HEK293 (cell line): ENCODE measurements at regions not wholly inside any gene's neighbourhood (a gene's known extent, or its start where the extent isn't known, plus 50 kb on each side); places are given as distances from the start of the nearest gene placed in this dataset.
A peak's percentile ranks its signal among the peaks of the same experiment; 100 is the strongest.

Experiments used
- CTCF ChIA-PET: fragments of 350-600 bp; formaldehyde crosslinking; extraction: SDS; loops from one replicate; lab custom pipeline; 2021; ENCODE audit warnings: antibody characterized with exemption; lab: Yijun Ruan, JAX
- POLR2A ChIA-PET: fragments of 300-600 bp; formaldehyde crosslinking; extraction: SDS; loops from one replicate; lab custom pipeline; 2020; ENCODE audit warnings: antibody characterized with exemption, inconsistent platforms; lab: Yijun Ruan, JAX
- H3K27ac ChIP-seq: fragments of 200-500 bp; sonication (Bioruptor generic); 2 replicates; pipeline ENCODE4 v1.5.1; 2014; ENCODE audit warnings: low read depth, low read length, control low read depth, inconsistent platforms; ENCODE audit errors: extremely low read depth
- H3K36me3 ChIP-seq, 2 experiments: fragments of 200-500 bp in 1 of 2; sonication (Bioruptor generic) in 1 of 2; 1 replicate in 1 of 2; 2 replicates in 1 of 2; pipeline ENCODE4 v1.5.1; 2014 to 2017; ENCODE audit warnings: inconsistent platforms in 2 of 2, low read length in 2 of 2; ENCODE audit not compliant: control insufficient read depth in 2 of 2, insufficient read depth in 1 of 2
- H3K4me1 ChIP-seq: fragments of 200-500 bp; sonication (Bioruptor generic); 2 replicates; pipeline ENCODE4 v1.5.1; 2014; ENCODE audit warnings: mild to moderate bottlenecking, low read length, inconsistent platforms; ENCODE audit not compliant: control insufficient read depth, insufficient read depth
- H3K4me3 ChIP-seq: 2 replicates; pipeline ENCODE4 v1.5.1; 2011; ENCODE audit warnings: low read depth, mild to moderate bottlenecking, control low read depth, low read length, moderate library complexity
- H3K9me3 ChIP-seq: fragments of 200-500 bp; sonication (Bioruptor generic); 2 replicates; pipeline ENCODE4 v1.5.1; 2014; ENCODE audit warnings: low read depth, low read length, inconsistent platforms; ENCODE audit not compliant: control insufficient read depth, insufficient read depth
- BCL11A ChIP-seq: fragments of 450-650 bp; formaldehyde crosslinking; IDR thresholded peaks from 2 replicates; pipeline ENCODE4 v1.5.1; 2016; ENCODE audit warnings: low read depth, missing biosample characterization, missing genetic modification characterization
- FEZF1 ChIP-seq: fragments of 450-650 bp; formaldehyde crosslinking; IDR thresholded peaks from 2 replicates; pipeline ENCODE4 v1.5.1; 2016; ENCODE audit warnings: missing biosample characterization, missing genetic modification characterization
- KLF10 ChIP-seq: fragments of 450-650 bp; IDR thresholded peaks from 2 replicates; pipeline ENCODE4 v1.5.1; 2018; ENCODE audit warnings: missing biosample characterization, mild to moderate bottlenecking, missing genetic modification characterization
- MZF1 ChIP-seq: fragments of 450-650 bp; formaldehyde crosslinking; IDR thresholded peaks from 2 replicates; pipeline ENCODE4 v1.5.1; 2017; ENCODE audit warnings: missing biosample characterization, missing genetic modification characterization, borderline replicate concordance
- OVOL3 ChIP-seq: fragments of 450-650 bp; formaldehyde crosslinking; IDR thresholded peaks from 2 replicates; pipeline ENCODE4 v1.5.1; 2016; ENCODE audit warnings: missing biosample characterization, missing genetic modification characterization
- ZIC2 ChIP-seq: fragments of 450-650 bp; formaldehyde crosslinking; IDR thresholded peaks from 2 replicates; pipeline ENCODE4 v1.5.1; 2016; ENCODE audit warnings: missing biosample characterization, missing genetic modification characterization
- ZNF157 ChIP-seq: fragments of 450-650 bp; formaldehyde crosslinking; IDR thresholded peaks from 2 replicates; pipeline ENCODE4 v1.5.1; 2016; ENCODE audit warnings: missing biosample characterization, missing genetic modification characterization
- ZNF174 ChIP-seq: fragments of 450-650 bp; formaldehyde crosslinking; IDR thresholded peaks from 2 replicates; pipeline ENCODE4 v1.5.0; 2017; ENCODE audit warnings: missing biosample characterization, mild to moderate bottlenecking, missing genetic modification characterization
- ZNF211 ChIP-seq: fragments of 450-650 bp; formaldehyde crosslinking; IDR thresholded peaks from 2 replicates; pipeline ENCODE4 v1.5.1; 2016; ENCODE audit warnings: low read depth, missing biosample characterization, missing genetic modification characterization
- ZNF23 ChIP-seq: fragments of 450-650 bp; formaldehyde crosslinking; IDR thresholded peaks from 2 replicates; pipeline ENCODE4 v1.5.1; 2016; ENCODE audit warnings: missing biosample characterization, missing genetic modification characterization, borderline replicate concordance
- ZNF302 ChIP-seq: fragments of 450-650 bp; formaldehyde crosslinking; IDR thresholded peaks from 2 replicates; pipeline ENCODE4 v1.5.1; 2016; ENCODE audit warnings: missing biosample characterization, missing genetic modification characterization, low read depth
- ZNF596 ChIP-seq: fragments of 450-650 bp; IDR thresholded peaks from 2 replicates; pipeline ENCODE4 v1.5.0; 2018; ENCODE audit warnings: missing biosample characterization, mild to moderate bottlenecking, missing genetic modification characterization, moderate library complexity
- ZNF621 ChIP-seq: fragments of 450-650 bp; formaldehyde crosslinking; IDR thresholded peaks from 2 replicates; pipeline ENCODE4 v1.5.1; 2017; ENCODE audit warnings: missing biosample characterization, missing genetic modification characterization
- ZNF76 ChIP-seq: fragments of 450-650 bp; formaldehyde crosslinking; IDR thresholded peaks from 2 replicates; pipeline ENCODE4; 2016; ENCODE audit warnings: low read depth, missing biosample characterization, missing genetic modification characterization, borderline replicate concordance
- TF ChIP-seq, protein P1 (sequence below): fragments of 450-650 bp; formaldehyde crosslinking; IDR thresholded peaks from 2 replicates; pipeline ENCODE4 v1.5.1; 2016; ENCODE audit warnings: missing biosample characterization, missing genetic modification characterization, low read depth
- TF ChIP-seq, protein P2 (sequence below): fragments of 450-650 bp; formaldehyde crosslinking; IDR thresholded peaks from 2 replicates; pipeline ENCODE4 v1.5.1; 2016; ENCODE audit warnings: missing biosample characterization, missing genetic modification characterization
- TF ChIP-seq, protein P3 (sequence below): fragments of 450-650 bp; formaldehyde crosslinking; IDR thresholded peaks from 2 replicates; pipeline ENCODE4 v1.5.1; 2016; ENCODE audit warnings: missing biosample characterization, missing genetic modification characterization

DNA sequence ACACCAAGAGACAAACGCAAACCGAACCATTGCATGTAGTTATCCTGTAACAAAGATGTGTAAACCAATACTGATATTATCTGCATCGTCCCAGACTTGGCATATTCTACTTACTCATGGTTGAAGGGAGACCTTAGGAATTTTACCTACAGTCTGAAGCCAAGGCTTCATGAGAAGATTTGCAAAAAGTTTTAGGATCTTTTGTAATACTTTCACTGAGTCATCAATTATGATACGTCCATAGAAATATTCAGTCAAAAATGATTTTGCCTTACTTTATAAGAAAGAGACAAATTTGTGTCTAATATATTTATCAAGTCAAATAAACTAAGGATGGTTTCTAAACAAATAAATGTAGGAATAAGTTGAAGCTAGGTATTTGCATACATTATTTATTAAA lies 1176.1 kb upstream of the ADGRL2 start:
- TF ChIP-seq, protein P1, sequence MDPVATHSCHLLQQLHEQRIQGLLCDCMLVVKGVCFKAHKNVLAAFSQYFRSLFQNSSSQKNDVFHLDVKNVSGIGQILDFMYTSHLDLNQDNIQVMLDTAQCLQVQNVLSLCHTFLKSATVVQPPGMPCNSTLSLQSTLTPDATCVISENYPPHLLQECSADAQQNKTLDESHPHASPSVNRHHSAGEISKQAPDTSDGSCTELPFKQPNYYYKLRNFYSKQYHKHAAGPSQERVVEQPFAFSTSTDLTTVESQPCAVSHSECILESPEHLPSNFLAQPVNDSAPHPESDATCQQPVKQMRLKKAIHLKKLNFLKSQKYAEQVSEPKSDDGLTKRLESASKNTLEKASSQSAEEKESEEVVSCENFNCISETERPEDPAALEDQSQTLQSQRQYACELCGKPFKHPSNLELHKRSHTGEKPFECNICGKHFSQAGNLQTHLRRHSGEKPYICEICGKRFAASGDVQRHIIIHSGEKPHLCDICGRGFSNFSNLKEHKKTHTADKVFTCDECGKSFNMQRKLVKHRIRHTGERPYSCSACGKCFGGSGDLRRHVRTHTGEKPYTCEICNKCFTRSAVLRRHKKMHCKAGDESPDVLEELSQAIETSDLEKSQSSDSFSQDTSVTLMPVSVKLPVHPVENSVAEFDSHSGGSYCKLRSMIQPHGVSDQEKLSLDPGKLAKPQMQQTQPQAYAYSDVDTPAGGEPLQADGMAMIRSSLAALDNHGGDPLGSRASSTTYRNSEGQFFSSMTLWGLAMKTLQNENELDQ (tag by site-specific recombination): no peak
- TF ChIP-seq OVOL3 (tag by site-specific recombination) (no peak), BCL11A (no peak), ZNF174 (tag by site-specific recombination) (no peak), ZNF23 (tag by site-specific recombination) (no peak), ZNF76 (tag by site-specific recombination) (no peak)
- TF ChIP-seq, protein P2, sequence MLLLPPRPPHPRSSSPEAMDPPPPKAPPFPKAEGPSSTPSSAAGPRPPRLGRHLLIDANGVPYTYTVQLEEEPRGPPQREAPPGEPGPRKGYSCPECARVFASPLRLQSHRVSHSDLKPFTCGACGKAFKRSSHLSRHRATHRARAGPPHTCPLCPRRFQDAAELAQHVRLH (tag by site-specific recombination): no peak
- ChIA-PET POLR2A (no interaction called here), CTCF (no interaction called here)
- Histone ChIP-seq H3K36me3 (no peaks in the 10 kb centered on the region), H3K9me3 (no peaks in the 10 kb centered on the region), H3K4me3 (no peak overlapping the region), H3K27ac (no peak overlapping the region), H3K4me1 (no peaks in the 10 kb centered on the region)

DNA sequence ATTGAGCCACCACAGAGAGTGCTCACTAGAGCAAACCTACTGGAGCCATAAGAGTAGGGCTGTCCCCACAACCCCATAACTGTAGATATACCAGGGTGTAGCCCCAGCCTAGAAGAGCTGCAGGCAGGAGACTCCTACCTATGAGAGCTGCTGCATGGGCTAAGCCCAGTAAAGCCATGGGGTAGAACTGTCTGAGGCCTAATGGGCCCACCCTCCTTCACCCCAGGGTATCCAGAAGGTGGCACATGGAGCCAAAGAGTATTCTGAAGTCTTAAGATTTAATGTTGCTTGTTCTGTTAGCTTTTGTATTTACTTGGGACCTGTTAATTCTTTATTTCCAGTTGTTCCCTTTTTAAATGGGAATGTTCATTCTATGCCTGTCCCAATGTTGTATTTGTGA lies 1193.7 kb upstream of the ADGRL2 start:
- H3K4me1 ChIP-seq: no peaks in the 10 kb centered on the region

DNA sequence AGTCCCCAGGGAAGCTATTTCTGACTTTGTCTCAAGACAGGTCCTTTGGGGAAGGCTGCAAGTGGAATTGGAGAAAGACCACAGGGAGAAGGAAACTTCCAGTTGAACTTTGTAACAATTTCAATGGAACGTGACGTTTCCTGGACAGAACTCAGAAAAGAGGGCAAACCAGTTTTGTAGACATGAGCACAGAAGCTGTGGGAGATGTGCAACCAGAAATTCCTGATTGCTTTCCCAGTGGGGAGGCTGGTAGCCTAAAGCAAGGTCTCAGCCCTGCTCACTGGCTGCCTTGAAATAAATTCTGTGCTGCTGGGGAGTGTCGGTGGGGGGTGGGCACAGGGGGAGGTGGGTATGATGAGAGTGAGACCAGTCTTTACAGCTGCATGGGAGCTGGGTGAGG lies 1206.7 kb upstream of the ADGRL2 start:
- Histone ChIP-seq H3K4me3 (no peak overlapping the region), H3K27ac (no peak overlapping the region), H3K9me3 (no peaks in the 10 kb centered on the region), H3K36me3 (no peaks in the 10 kb centered on the region), H3K4me1 (no peaks in the 10 kb centered on the region)
- TF ChIP-seq ZIC2 (tag by site-specific recombination) (peak; percentile 28; the same call in 1 of the 2 replicates), ZNF302 (tag by site-specific recombination) (no peak)
- POLR2A ChIA-PET: no interaction called here
- CTCF ChIA-PET: interaction anchor here (0.7 kb wide), 1 partner anchor 441 kb away, joined by 3 read pairs; no protein-coding TSS in a partner anchor

More for the DNA sequence above, 1193.7 kb upstream of the ADGRL2 start:
- POLR2A ChIA-PET: no interaction called here
- CTCF ChIA-PET: no interaction called here
- TF ChIP-seq ZNF211 (tag by site-specific recombination): no peak
- Histone ChIP-seq H3K27ac (no peak overlapping the region), H3K36me3 (no peaks in the 10 kb centered on the region), H3K4me3 (no peak overlapping the region), H3K9me3 (no peaks in the 10 kb centered on the region)

DNA sequence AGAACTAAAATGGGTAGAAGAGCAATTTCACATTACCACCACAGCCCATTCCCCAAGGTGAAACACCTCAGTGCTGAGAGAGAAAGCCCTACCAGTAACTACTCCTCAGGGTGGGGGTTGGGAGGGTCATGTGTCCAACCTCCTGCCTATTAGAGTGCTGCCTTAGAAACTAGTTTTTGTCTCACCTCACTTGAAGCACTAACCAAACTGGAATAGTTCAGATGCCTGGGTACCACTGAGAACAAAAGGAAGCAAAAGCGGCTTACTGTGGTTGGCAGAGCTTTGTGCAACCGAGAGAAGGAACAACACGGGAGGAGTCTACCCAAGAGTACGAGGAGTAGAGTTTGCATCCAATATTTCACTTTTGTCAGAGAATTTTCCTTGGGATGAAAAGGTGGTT lies 1207.5 kb upstream of the ADGRL2 start:
- ChIA-PET POLR2A (no interaction called here), CTCF (interaction anchor here (0.7 kb wide), 1 partner anchor 440 kb away, joined by 3 read pairs; no protein-coding TSS in a partner anchor)
- Histone ChIP-seq H3K9me3 (no peaks in the 10 kb centered on the region), H3K27ac (no peak overlapping the region), H3K36me3 (no peaks in the 10 kb centered on the region), H3K4me1 (no peaks in the 10 kb centered on the region), H3K4me3 (no peak overlapping the region)
- TF ChIP-seq FEZF1 (tag by site-specific recombination): no peak
- no peak for TF ChIP-seq ZNF157 (tag by site-specific recombination)
- TF ChIP-seq, protein P3, sequence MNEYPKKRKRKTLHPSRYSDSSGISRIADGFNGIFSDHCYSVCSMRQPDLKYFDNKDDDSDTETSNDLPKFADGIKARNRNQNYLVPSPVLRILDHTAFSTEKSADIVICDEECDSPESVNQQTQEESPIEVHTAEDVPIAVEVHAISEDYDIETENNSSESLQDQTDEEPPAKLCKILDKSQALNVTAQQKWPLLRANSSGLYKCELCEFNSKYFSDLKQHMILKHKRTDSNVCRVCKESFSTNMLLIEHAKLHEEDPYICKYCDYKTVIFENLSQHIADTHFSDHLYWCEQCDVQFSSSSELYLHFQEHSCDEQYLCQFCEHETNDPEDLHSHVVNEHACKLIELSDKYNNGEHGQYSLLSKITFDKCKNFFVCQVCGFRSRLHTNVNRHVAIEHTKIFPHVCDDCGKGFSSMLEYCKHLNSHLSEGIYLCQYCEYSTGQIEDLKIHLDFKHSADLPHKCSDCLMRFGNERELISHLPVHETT (tag by site-specific recombination): no peak
- no peak for TF ChIP-seq KLF10 (tag by site-specific recombination)
- TF ChIP-seq MZF1 (tag by site-specific recombination): no peak
- no peak for TF ChIP-seq ZNF596 (tag by site-specific recombination)
- TF ChIP-seq ZNF621: no peak
